ENCODE measurements at regions not wholly inside any gene's neighbourhood (a gene's known extent, or its start where the extent isn't known, plus 50 kb on each side); places are given as distances from the start of the nearest gene placed in this dataset.

- DNase-seq (ENCODE audit: low spot score): no peak
- TF ChIP-seq, protein P1, sequence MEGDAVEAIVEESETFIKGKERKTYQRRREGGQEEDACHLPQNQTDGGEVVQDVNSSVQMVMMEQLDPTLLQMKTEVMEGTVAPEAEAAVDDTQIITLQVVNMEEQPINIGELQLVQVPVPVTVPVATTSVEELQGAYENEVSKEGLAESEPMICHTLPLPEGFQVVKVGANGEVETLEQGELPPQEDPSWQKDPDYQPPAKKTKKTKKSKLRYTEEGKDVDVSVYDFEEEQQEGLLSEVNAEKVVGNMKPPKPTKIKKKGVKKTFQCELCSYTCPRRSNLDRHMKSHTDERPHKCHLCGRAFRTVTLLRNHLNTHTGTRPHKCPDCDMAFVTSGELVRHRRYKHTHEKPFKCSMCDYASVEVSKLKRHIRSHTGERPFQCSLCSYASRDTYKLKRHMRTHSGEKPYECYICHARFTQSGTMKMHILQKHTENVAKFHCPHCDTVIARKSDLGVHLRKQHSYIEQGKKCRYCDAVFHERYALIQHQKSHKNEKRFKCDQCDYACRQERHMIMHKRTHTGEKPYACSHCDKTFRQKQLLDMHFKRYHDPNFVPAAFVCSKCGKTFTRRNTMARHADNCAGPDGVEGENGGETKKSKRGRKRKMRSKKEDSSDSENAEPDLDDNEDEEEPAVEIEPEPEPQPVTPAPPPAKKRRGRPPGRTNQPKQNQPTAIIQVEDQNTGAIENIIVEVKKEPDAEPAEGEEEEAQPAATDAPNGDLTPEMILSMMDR (IDR thresholded peaks at IDR 0.05): no peak
Observed at GRCh38 chr4:19941434-19941833, 310.3 kb upstream of the SLIT2 start.

DNA sequence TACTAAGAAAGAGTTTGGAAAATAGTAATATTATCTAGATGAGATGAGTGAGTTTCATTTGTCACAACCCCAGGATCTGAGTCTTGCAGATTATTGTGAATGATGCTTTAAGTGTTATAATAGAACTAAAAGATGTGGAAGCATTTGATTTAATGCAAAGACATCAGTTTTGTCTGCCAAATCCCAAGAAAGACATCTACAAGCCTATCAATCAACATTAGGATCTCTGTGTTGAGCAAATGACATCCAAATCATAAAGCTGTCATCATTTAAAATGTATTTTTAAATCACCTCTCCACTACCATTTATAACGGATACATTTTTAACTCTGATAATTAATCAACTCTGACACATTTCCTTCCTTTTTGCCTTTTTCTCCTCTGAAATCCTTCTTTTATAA lies 310.8 kb upstream of the SLIT2 start:
- no peaks in the 10 kb centered on the region for H3K27me3 ChIP-seq (replicated peaks; ENCODE audit: insufficient read depth)
- H3K9me3 ChIP-seq: no peaks in the 10 kb centered on the region
- no peak overlapping the region for H3K4me3 ChIP-seq
- H3K36me3 ChIP-seq: no peaks in the 10 kb centered on the region
- H3K27ac ChIP-seq: no peak overlapping the region
- ATAC-seq (ENCODE audit: insufficient number of reproducible peaks, low FRiP score, low read depth): no peak
- DNase-seq (ENCODE audit: low spot score): no peak
- TF ChIP-seq, protein P1 (IDR thresholded peaks at IDR 0.05): no peak
- H3K4me1 ChIP-seq (ENCODE audit: control insufficient read depth in 1 of 2, low read depth in 2 of 2): no peaks in the 10 kb centered on the region

More at GRCh38 chr4:19941434-19941833, 310.3 kb upstream of the SLIT2 start:
- H3K27me3 ChIP-seq (replicated peaks; ENCODE audit: insufficient read depth): no peaks in the 10 kb centered on the region
- H3K36me3 ChIP-seq: no peaks in the 10 kb centered on the region
- H3K27ac ChIP-seq: no peak overlapping the region
- no peak overlapping the region for H3K4me3 ChIP-seq
- no peaks in the 10 kb centered on the region for H3K4me1 ChIP-seq (ENCODE audit: control insufficient read depth in 1 of 2, low read depth in 2 of 2)
- no peak for ATAC-seq (ENCODE audit: insufficient number of reproducible peaks, low FRiP score, low read depth)
- H3K9me3 ChIP-seq: no peaks in the 10 kb centered on the region

DNA sequence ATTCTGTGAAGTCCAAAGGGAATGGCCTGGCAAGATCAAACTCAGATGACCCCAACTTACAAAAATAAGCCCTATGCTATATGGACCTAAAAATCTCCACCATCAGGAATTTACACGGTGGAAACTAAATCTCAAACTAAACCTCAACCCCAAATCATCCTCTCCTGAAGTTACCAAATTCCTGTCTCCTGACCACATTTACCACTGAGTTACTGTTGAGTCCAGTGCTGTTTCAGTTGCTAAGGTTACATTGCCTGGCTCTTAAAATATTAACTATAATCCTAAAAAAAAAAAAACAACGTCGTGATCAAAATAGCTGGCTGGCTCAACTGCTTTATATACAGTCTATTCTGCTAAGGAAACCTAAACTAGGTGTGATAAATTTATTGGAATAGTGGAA lies 315.2 kb upstream of the SLIT2 start:
- no peaks in the 10 kb centered on the region for H3K9me3 ChIP-seq
- H3K36me3 ChIP-seq: no peaks in the 10 kb centered on the region
- no peak overlapping the region for H3K4me3 ChIP-seq
- no peak overlapping the region for H3K27ac ChIP-seq
- no peaks in the 10 kb centered on the region for H3K4me1 ChIP-seq (ENCODE audit: control insufficient read depth in 1 of 2, low read depth in 2 of 2)
- no peaks in the 10 kb centered on the region for H3K27me3 ChIP-seq (replicated peaks; ENCODE audit: insufficient read depth)
- ATAC-seq (ENCODE audit: insufficient number of reproducible peaks, low FRiP score, low read depth) (no peak), DNase-seq (ENCODE audit: low spot score) (no peak)
- TF ChIP-seq, protein P1 (IDR thresholded peaks at IDR 0.05): no peak

GRCh38 chr4:19930742-19931141 lies 321.0 kb upstream of the SLIT2 start:
- Histone ChIP-seq H3K36me3 (no peaks in the 10 kb centered on the region), H3K27ac (no peak overlapping the region)
- ATAC-seq (ENCODE audit: insufficient number of reproducible peaks, low FRiP score, low read depth): no peak

DNA sequence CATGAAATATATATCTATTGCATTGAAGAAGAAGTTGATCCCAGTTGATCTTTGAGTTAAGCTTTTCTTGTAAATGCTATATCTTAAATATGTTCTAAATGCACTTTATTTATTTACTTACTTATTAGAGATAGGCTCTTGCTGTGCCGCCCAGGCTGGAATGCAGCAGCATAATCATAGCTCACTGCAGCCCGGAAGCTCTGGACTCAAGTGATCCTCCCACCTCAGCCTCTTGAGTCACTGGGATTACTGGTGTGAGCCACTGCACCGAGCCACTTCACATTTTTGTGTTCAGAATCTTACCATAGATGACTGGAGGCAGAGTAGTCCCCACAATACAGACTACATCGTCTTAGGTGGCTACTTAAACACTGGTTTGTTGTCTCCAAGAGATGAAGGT lies 324.3 kb upstream of the SLIT2 start:
- Histone ChIP-seq H3K4me3 (no peak overlapping the region), H3K4me1 (ENCODE audit: control insufficient read depth in 1 of 2, low read depth in 2 of 2) (no peaks in the 10 kb centered on the region), H3K27ac (no peak overlapping the region), H3K36me3 (no peaks in the 10 kb centered on the region), H3K9me3 (no peaks in the 10 kb centered on the region), H3K27me3 (replicated peaks; ENCODE audit: insufficient read depth) (no peaks in the 10 kb centered on the region)
- TF ChIP-seq, protein P1 (IDR thresholded peaks at IDR 0.05): no peak
- DNase-seq (ENCODE audit: low spot score): no peak
- ATAC-seq (ENCODE audit: insufficient number of reproducible peaks, low FRiP score, low read depth): no peak

More at GRCh38 chr4:19930742-19931141, 321.0 kb upstream of the SLIT2 start:
- no peak for DNase-seq (ENCODE audit: low spot score)
- Histone ChIP-seq H3K9me3 (no peaks in the 10 kb centered on the region), H3K4me3 (no peak overlapping the region), H3K27me3 (replicated peaks; ENCODE audit: insufficient read depth) (no peaks in the 10 kb centered on the region), H3K4me1 (ENCODE audit: control insufficient read depth in 1 of 2, low read depth in 2 of 2) (no peaks in the 10 kb centered on the region)
- TF ChIP-seq, protein P1 (IDR thresholded peaks at IDR 0.05): no peak
